ENCODE measurements at regions not wholly inside any gene's neighbourhood (a gene's known extent, or its start where the extent isn't known, plus 50 kb on each side); places are given as distances from the start of the nearest gene placed in this dataset.
A peak's percentile ranks its signal among the peaks of the same experiment; 100 is the strongest.

DNA sequence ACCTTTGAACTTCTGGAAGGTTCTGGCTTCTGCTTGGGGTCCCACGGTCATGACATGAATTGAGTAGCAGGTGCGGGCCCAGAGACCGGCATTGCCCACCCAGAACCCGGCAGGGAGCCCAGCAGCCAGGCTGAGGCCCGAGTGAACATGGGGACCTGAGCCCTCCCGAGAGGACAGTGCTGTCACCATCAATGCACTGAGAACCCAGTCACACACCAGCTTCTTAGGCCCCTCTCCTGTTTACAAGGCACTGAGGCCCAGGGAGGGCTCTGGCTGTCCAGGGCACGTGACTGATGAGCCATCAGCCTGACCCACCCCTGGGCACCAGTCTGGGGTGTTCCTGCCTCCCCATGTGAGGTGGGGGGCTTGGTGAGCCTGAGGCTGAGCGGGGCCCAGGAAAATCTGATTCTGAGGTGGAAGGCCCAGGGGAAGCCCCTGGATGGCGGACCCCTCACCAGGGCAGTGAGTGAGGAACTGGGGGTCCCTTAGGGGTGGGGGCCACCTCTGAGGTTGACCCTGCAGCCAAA lies 60.3 kb upstream of the RNU6ATAC start:
- no peak overlapping the region for H2AK5ac ChIP-seq (ENCODE audit: low read length)
- H3K79me2 ChIP-seq (ENCODE audit: control insufficient read depth, insufficient read depth, low read length) = no peaks in the 10 kb centered on the region
- no peak overlapping the region for H2BK5ac ChIP-seq (ENCODE audit: low read length)
- H2BK15ac ChIP-seq (replicated peaks; ENCODE audit: low read depth) = no peak overlapping the region
- no peak overlapping the region for H3K4ac ChIP-seq (ENCODE audit: low read depth, low read length)
- H3K23ac ChIP-seq (ENCODE audit: low read length) = no peak overlapping the region
- H3K56ac ChIP-seq (ENCODE audit: low read length) = no peak overlapping the region
- H3K18ac ChIP-seq (ENCODE audit: low read length) = no peak overlapping the region
- H3K4me2 ChIP-seq (ENCODE audit: low read length) = no peak overlapping the region
- no peaks in the 10 kb centered on the region for H3K36me3 ChIP-seq (ENCODE audit: control insufficient read depth, insufficient read depth, low read length)
- H3K27me3 ChIP-seq (ENCODE audit: insufficient read depth, low read length, poor library complexity) = no peaks in the 10 kb centered on the region
- no peaks in the 10 kb centered on the region for H3K4me1 ChIP-seq (ENCODE audit: control insufficient read depth, low read depth, low read length)
- no peak overlapping the region for H3K4me3 ChIP-seq (ENCODE audit: low read length)
- no peak overlapping the region for H3K9ac ChIP-seq (ENCODE audit: low read length)
- DNase-seq = no peak
- no peak overlapping the region for H2BK120ac ChIP-seq (ENCODE audit: low read depth, low read length)
- WGBS (ENCODE audit: extremely low coverage, insufficient coverage, low lambda C conversion rate) = no CpG with 5 or more reads among the region's 9 CpGs
- no peak overlapping the region for H3K27ac ChIP-seq (ENCODE audit: low read depth, low read length)
- no peak overlapping the region for H4K5ac ChIP-seq (ENCODE audit: low read length)
- no peak overlapping the region for H4K8ac ChIP-seq (ENCODE audit: low read depth, low read length)
- no peaks in the 10 kb centered on the region for H3K79me1 ChIP-seq (ENCODE audit: low read length)

DNA sequence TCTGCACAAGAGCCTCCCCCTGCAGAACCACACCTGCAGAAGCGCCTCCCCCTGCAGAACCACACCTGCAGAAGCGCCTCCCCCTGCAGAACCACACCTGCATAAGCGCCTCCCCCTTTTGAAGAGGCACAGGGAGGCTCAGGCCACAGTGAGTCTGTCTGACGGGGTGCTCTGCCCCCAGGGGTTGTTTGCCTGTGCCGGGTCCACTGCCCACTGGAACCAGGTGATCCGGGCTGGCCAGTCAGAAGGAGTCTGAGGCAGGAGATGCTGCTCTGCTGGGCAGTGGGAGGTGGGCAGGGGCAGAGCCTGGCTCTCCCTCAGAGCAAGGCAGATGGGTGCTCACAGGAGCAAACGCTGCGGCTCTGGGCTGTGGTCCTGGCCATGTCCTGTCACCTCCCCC lies 60.8 kb upstream of the RNU6ATAC start:
- Histone ChIP-seq H2BK5ac (ENCODE audit: low read length) (no peak overlapping the region), H3K79me1 (ENCODE audit: low read length) (no peaks in the 10 kb centered on the region), H3K18ac (ENCODE audit: low read length) (no peak overlapping the region), H3K79me2 (ENCODE audit: control insufficient read depth, insufficient read depth, low read length) (no peaks in the 10 kb centered on the region), H2AK5ac (ENCODE audit: low read length) (no peak overlapping the region), H3K9ac (ENCODE audit: low read length) (no peak overlapping the region), H2BK15ac (replicated peaks; ENCODE audit: low read depth) (no peak overlapping the region), H3K23ac (ENCODE audit: low read length) (no peak overlapping the region), H3K4me3 (ENCODE audit: low read length) (no peak overlapping the region), H4K5ac (ENCODE audit: low read length) (no peak overlapping the region), H4K8ac (ENCODE audit: low read depth, low read length) (no peak overlapping the region), H3K27me3 (ENCODE audit: insufficient read depth, low read length, poor library complexity) (no peaks in the 10 kb centered on the region), H3K36me3 (ENCODE audit: control insufficient read depth, insufficient read depth, low read length) (no peaks in the 10 kb centered on the region), H3K4ac (ENCODE audit: low read depth, low read length) (no peak overlapping the region), H3K4me1 (ENCODE audit: control insufficient read depth, low read depth, low read length) (no peaks in the 10 kb centered on the region), H3K56ac (ENCODE audit: low read length) (no peak overlapping the region), H3K4me2 (ENCODE audit: low read length) (no peak overlapping the region), H3K27ac (ENCODE audit: low read depth, low read length) (no peak overlapping the region), H2BK120ac (ENCODE audit: low read depth, low read length) (no peak overlapping the region)
- no CpG with 5 or more reads among the region's 8 CpGs for WGBS (ENCODE audit: extremely low coverage, insufficient coverage, low lambda C conversion rate)
- no peak for DNase-seq

DNA sequence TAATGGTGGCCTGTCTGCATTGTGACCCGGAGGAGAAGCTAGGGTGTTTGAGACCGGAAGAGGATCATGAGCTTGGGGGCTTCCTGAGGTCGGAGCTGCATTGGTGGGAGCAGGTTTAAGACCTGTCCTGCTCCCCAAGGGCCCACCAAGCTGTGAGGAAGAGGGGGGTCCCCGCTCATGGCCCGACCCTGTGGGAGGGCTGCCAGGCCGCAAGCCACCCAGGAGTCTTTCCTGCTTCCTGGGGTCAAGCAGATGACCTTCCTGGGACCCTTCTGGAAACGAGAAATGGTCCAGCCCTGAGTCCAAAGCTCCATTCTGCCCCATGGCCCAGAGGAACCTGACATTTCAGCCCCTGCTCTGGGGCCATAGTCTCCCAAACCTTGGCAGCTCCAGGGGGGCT lies 61.5 kb upstream of the RNU6ATAC start:
- WGBS (ENCODE audit: extremely low coverage, insufficient coverage, low lambda C conversion rate) = no CpG with 5 or more reads among the region's 7 CpGs
- Histone ChIP-seq H2AK5ac (ENCODE audit: low read length) (no peak overlapping the region), H3K56ac (ENCODE audit: low read length) (no peak overlapping the region), H4K5ac (ENCODE audit: low read length) (no peak overlapping the region), H2BK120ac (ENCODE audit: low read depth, low read length) (no peak overlapping the region), H3K23ac (ENCODE audit: low read length) (no peak overlapping the region), H3K4me1 (ENCODE audit: control insufficient read depth, low read depth, low read length) (no peaks in the 10 kb centered on the region), H3K36me3 (ENCODE audit: control insufficient read depth, insufficient read depth, low read length) (no peaks in the 10 kb centered on the region), H3K4me3 (ENCODE audit: low read length) (no peak overlapping the region), H3K27me3 (ENCODE audit: insufficient read depth, low read length, poor library complexity) (no peaks in the 10 kb centered on the region), H3K79me2 (ENCODE audit: control insufficient read depth, insufficient read depth, low read length) (no peaks in the 10 kb centered on the region), H3K4me2 (ENCODE audit: low read length) (no peak overlapping the region), H4K8ac (ENCODE audit: low read depth, low read length) (no peak overlapping the region), H3K79me1 (ENCODE audit: low read length) (no peaks in the 10 kb centered on the region), H3K18ac (ENCODE audit: low read length) (no peak overlapping the region), H2BK5ac (ENCODE audit: low read length) (no peak overlapping the region), H2BK15ac (replicated peaks; ENCODE audit: low read depth) (no peak overlapping the region), H3K9ac (ENCODE audit: low read length) (no peak overlapping the region), H3K4ac (ENCODE audit: low read depth, low read length) (no peak overlapping the region), H3K27ac (ENCODE audit: low read depth, low read length) (no peak overlapping the region)
- DNase-seq = no peak

DNA sequence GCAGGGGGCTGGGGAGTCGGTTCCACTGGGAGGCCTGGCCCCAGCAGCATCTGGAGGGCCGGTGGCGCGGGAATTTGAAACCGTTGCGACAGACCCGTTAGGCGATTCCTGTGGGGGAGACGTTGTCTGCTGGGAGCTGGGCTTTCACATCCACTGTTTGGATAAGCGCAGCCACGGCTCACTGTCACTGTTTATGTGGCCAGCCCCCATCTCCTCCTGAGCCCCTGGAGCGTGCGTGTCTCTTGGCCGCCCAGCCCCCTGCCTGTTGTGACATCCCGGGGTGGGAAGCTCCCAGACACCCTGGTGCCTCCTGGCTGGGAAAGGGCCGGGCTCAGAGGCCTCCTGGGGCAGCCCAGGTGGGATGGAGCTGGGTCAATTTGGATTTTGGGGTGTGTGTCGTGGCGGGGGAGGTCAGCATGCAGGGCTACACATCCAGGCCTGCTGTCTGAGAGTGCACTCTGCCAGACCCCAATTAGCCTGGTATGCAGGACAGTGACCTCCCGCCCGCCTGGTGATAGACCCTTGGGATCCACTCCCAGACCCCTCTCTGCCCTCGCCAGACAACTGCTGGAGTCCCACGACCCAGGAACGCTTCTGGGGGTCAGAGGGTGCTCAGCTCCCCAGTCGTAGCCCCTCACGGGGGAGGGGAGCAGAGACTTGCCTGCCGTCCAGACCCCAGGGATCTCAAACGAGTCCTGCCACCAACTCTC lies 62.0 kb upstream of the RNU6ATAC start:
- DNase-seq = no peak
- Histone ChIP-seq H3K4ac (ENCODE audit: low read depth, low read length) (no peak overlapping the region), H2AK5ac (ENCODE audit: low read length) (no peak overlapping the region), H2BK5ac (ENCODE audit: low read length) (no peak overlapping the region), H3K27ac (ENCODE audit: low read depth, low read length) (no peak overlapping the region), H3K4me3 (ENCODE audit: low read length) (no peak overlapping the region), H4K8ac (ENCODE audit: low read depth, low read length) (no peak overlapping the region), H3K9ac (ENCODE audit: low read length) (no peak overlapping the region), H3K23ac (ENCODE audit: low read length) (no peak overlapping the region), H3K79me1 (ENCODE audit: low read length) (no peaks in the 10 kb centered on the region), H3K56ac (ENCODE audit: low read length) (no peak overlapping the region), H3K79me2 (ENCODE audit: control insufficient read depth, insufficient read depth, low read length) (no peaks in the 10 kb centered on the region), H2BK15ac (replicated peaks; ENCODE audit: low read depth) (no peak overlapping the region), H3K36me3 (ENCODE audit: control insufficient read depth, insufficient read depth, low read length) (no peaks in the 10 kb centered on the region), H3K27me3 (ENCODE audit: insufficient read depth, low read length, poor library complexity) (no peaks in the 10 kb centered on the region), H3K4me1 (ENCODE audit: control insufficient read depth, low read depth, low read length) (no peaks in the 10 kb centered on the region), H2BK120ac (ENCODE audit: low read depth, low read length) (no peak overlapping the region), H4K5ac (ENCODE audit: low read length) (no peak overlapping the region), H3K4me2 (ENCODE audit: low read length) (no peak overlapping the region), H3K18ac (ENCODE audit: low read length) (no peak overlapping the region)
- no CpG with 5 or more reads among the region's 27 CpGs for WGBS (ENCODE audit: extremely low coverage, insufficient coverage, low lambda C conversion rate)

DNA sequence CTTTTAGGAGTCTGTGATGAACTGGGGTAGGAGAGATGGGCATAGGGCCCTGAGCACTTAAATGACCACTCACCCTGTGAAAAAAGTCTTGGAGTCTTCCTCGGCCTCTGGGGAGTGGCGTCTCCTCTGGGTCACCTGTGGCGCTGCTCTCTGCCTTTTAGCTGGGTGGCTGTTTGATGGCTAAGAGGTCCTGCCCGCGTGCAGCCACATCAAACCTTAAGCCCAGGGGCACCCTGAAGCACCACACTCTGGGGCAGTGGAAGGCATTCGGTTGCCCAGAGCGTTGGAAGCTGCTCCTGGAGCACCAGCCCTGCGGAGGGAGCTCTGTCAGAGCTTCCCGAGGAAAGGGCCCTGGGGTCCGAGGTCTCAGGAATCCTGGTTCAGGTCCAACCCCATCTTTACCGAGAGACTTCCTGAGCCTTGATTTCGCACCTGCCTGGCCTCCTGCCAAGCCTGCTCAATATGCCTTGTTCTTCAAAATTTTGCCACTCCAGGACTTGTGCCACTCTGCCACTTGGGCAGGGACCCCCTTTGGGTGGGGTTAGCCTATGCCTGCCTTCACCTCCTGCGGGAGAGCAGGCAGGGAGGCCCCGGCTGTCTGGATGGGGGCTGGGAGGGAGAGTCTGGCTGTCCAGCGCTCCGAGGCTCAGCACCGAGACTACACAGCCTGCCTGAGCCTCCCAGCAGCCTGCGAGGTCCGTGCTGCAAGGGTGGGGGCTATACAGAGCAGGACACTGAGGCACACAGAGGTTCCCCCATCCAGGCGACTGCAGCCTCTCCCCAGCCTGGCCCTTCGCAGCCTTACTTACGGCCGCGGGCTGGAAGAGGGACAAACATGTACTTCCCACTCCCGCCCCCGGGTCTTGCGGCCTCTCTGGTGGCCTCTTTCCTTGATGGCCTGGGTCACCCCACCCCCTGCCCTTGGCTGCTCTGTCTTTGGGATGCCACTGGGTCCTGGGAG lies 63.4 kb upstream of the RNU6ATAC start:
- no peak overlapping the region for H4K5ac ChIP-seq (ENCODE audit: low read length)
- H2AK5ac ChIP-seq (ENCODE audit: low read length) = no peak overlapping the region
- no peaks in the 10 kb centered on the region for H3K27me3 ChIP-seq (ENCODE audit: insufficient read depth, low read length, poor library complexity)
- H3K4ac ChIP-seq (ENCODE audit: low read depth, low read length) = no peak overlapping the region
- H4K8ac ChIP-seq (ENCODE audit: low read depth, low read length) = no peak overlapping the region
- no peak overlapping the region for H3K9ac ChIP-seq (ENCODE audit: low read length)
- H3K56ac ChIP-seq (ENCODE audit: low read length) = no peak overlapping the region
- no peaks in the 10 kb centered on the region for H3K4me1 ChIP-seq (ENCODE audit: control insufficient read depth, low read depth, low read length)
- no peak overlapping the region for H3K27ac ChIP-seq (ENCODE audit: low read depth, low read length)
- no peak overlapping the region for H3K18ac ChIP-seq (ENCODE audit: low read length)
- no peak for DNase-seq
- no peak overlapping the region for H2BK120ac ChIP-seq (ENCODE audit: low read depth, low read length)
- no peak overlapping the region for H2BK5ac ChIP-seq (ENCODE audit: low read length)
- H3K4me2 ChIP-seq (ENCODE audit: low read length) = no peak overlapping the region
- no peaks in the 10 kb centered on the region for H3K79me1 ChIP-seq (ENCODE audit: low read length)
- no CpG with 5 or more reads among the region's 27 CpGs for WGBS (ENCODE audit: extremely low coverage, insufficient coverage, low lambda C conversion rate)
- H2BK15ac ChIP-seq (replicated peaks; ENCODE audit: low read depth) = no peak overlapping the region
- no peak overlapping the region for H3K4me3 ChIP-seq (ENCODE audit: low read length)
- peak overlapping the region; percentile 9 for H3K23ac ChIP-seq (ENCODE audit: low read length)
- no peaks in the 10 kb centered on the region for H3K36me3 ChIP-seq (ENCODE audit: control insufficient read depth, insufficient read depth, low read length)
- H3K79me2 ChIP-seq (ENCODE audit: control insufficient read depth, insufficient read depth, low read length) = no peaks in the 10 kb centered on the region
